GM13977 (cell line): ENCODE measurements at regions not wholly inside any gene's neighbourhood (a gene's known extent, or its start where the extent isn't known, plus 50 kb on each side); places are given as distances from the start of the nearest gene placed in this dataset.
A peak's percentile ranks its signal among the peaks of the same experiment; 100 is the strongest.

Experiments
- DNase-seq: peaks from one replicate; pipeline ENCODE4 v3.0.0; 2012; ENCODE audit warnings: low spot score
- CTCF ChIP-seq: IDR thresholded peaks from 2 replicates; pipeline ENCODE4 v1.5.1; 2012; ENCODE audit warnings: mild to moderate bottlenecking, control low read depth; ENCODE audit not compliant: insufficient read depth; ENCODE audit errors: extremely low read depth, missing control alignments
- in situ Hi-C: fragments of 300-500 bp; cut with MboI; formaldehyde crosslinking; loops from one replicate; pipeline ENCODE4 v1.12.0; 2022; ENCODE audit warnings: low sequenced_read_pairs, low pct_unique_long_range_greater_than_20kb, mixed read lengths, inconsistent platforms; ENCODE audit not compliant: unreplicated experiment

- TF ChIP-seq CTCF: no peak
- in situ Hi-C loops: no loop called here
- peak; percentile 46 for DNase-seq
These were observed 57.8 kb upstream of the HRH1 start for GRCh38 chr3:11096266-11097139.

- no peak for DNase-seq
- in situ Hi-C loops: no loop called here
- no peak for TF ChIP-seq CTCF
These were observed 55.0 kb upstream of the HRH1 start for GRCh38 chr3:11099306-11099705.
